PC-3 (cell line): ENCODE measurements at regions not wholly inside any gene's neighbourhood (a gene's known extent, or its start where the extent isn't known, plus 50 kb on each side); places are given as distances from the start of the nearest gene placed in this dataset.

Experiments used
- CTCF ChIP-seq: fragments of 300-600 bp; sonication (generic); conservative IDR thresholded peaks from 2 replicates; pipeline ENCODE4 v1.5.1; 2017; ENCODE audit warnings: antibody characterized with exemption, low read depth, mild to moderate bottlenecking, low read length
- EZH2phosphoT487 ChIP-seq: fragments of 300-600 bp; sonication (generic); IDR thresholded peaks from 2 replicates; pipeline ENCODE4 v1.6.1; 2018; ENCODE audit warnings: mild to moderate bottlenecking, antibody characterized with exemption, low read length, borderline replicate concordance

DNA sequence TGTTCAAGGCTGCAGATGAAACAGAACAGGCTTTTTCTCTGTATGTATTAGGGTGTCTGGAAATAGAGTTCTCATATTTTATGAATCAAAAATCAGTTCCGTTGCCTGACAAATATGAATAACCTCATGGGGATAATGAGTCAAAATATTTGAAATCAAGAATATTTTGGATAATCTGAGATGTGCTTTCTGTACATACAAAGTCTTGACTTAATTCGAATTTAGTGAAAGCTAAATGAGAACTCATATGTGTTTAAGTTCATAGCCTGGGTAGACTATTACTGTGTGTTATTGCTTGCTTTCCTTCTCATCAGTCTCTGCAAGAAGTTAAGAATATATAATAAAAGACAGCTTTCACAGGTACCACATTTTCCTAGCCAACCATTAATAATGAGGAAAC is 689.0 kb downstream of the REEP3 start:
- no peak for TF ChIP-seq CTCF
- no peak for TF ChIP-seq EZH2phosphoT487
